Small intestine (tissue), 7 donors: ENCODE measurements at regions not wholly inside any gene's neighbourhood (a gene's known extent, or its start where the extent isn't known, plus 50 kb on each side); places are given as distances from the start of the nearest gene placed in this dataset.
"Not testable (repeated sequence)": the region's sequence is repeated elsewhere in the genome, so short reads cannot be mapped to it uniquely, and the experiment has no call there.

Source experiments
- DNase-seq, 2 donors: peaks; one replicate each; pipeline versions ENCODE4 v3.0.0 to v3.0.0-alpha.2; 2013
- FAIRE-seq: peaks from 2 replicates; lab custom pipeline; 2012; peaks lifted over from hg19 to GRCh38; lab: Jason Lieb, UNC
- H3K27ac ChIP-seq, 3 donors: one replicate each; pipeline ENCODE4 v1.5.1; 2013; ENCODE audit warnings: low read length in 2 of 3, mild to moderate bottlenecking in 2 of 3, control low read depth in 1 of 3, inconsistent platforms in 1 of 3, low read depth in 1 of 3, moderate library complexity in 1 of 3
- H3K27me3 ChIP-seq, 3 donors: one replicate each; pipeline ENCODE4 v1.6.1; 2013; ENCODE audit warnings: low read length in 3 of 3, inconsistent platforms in 1 of 3; ENCODE audit not compliant: control insufficient read depth in 3 of 3, insufficient read depth in 3 of 3
- H3K36me3 ChIP-seq, 3 donors: one replicate each; pipeline ENCODE4 v1.6.1; 2013; ENCODE audit warnings: low read length in 3 of 3, inconsistent platforms in 1 of 3, low read depth in 1 of 3, mild to moderate bottlenecking in 1 of 3, moderate library complexity in 1 of 3; ENCODE audit not compliant: control insufficient read depth in 3 of 3, insufficient read depth in 2 of 3
- H3K4me1 ChIP-seq, 3 donors: one replicate each; pipeline ENCODE4 v1.6.1; 2013; ENCODE audit warnings: low read length in 2 of 3, inconsistent platforms in 1 of 3, low read depth in 1 of 3, mild to moderate bottlenecking in 1 of 3, moderate library complexity in 1 of 3; ENCODE audit not compliant: control insufficient read depth in 3 of 3, insufficient read depth in 2 of 3
- H3K4me3 ChIP-seq, 3 donors: one replicate each; pipeline ENCODE4 v1.5.1; 2013; ENCODE audit warnings: low read length in 3 of 3, control low read depth in 1 of 3, inconsistent platforms in 1 of 3, low read depth in 1 of 3, mild to moderate bottlenecking in 1 of 3, moderate library complexity in 1 of 3
- H3K9me3 ChIP-seq, 2 donors: one replicate each; pipeline ENCODE4 v1.6.1; 2013; ENCODE audit warnings: low read depth in 1 of 2, low read length in 1 of 2; ENCODE audit not compliant: control insufficient read depth in 2 of 2, insufficient read depth in 1 of 2
- WGBS, 3 donors: extraction: QIAGEN DNeasy Blood & Tissue Kit; methylation state at CpG; one replicate each; pipeline ENCODE4 v1.1.7; 2013; 5-methylcytosine and 5-hydroxymethylcytosine counted together
- donor health status: healthy with polysubstance abuse.
- donor health status: control.
- donor health status: control.
- donor health status: Bipolar disorder and iron deficiency.
- donor health status: healthy.

- no peak for FAIRE-seq
Observed at GRCh38 chr18:42360716-42361115, 405.7 kb downstream of the PIK3C3 start.

GRCh38 chr18:42363446-42364441 lies 408.7 kb downstream of the PIK3C3 start:
- DNase-seq (no peak), FAIRE-seq (no peak)
- H3K27me3 ChIP-seq = no peaks in the 10 kb centered on the region
- 2 to 35% (median 11%) methylated on average over 2 of the region's 2 CpGs for WGBS, 3 donors
- no peak overlapping the region for H3K27ac ChIP-seq
- H3K4me1 ChIP-seq = no peaks in the 10 kb centered on the region
- H3K36me3 ChIP-seq = no peaks in the 10 kb centered on the region
- H3K9me3 ChIP-seq = no peaks in the 10 kb centered on the region
- H3K4me3 ChIP-seq = no peak overlapping the region

More at GRCh38 chr18:42360716-42361115, 405.7 kb downstream of the PIK3C3 start:
- DNase-seq = no peak
- Histone ChIP-seq H3K36me3 (no peaks in the 10 kb centered on the region), H3K4me1 (no peaks in the 10 kb centered on the region), H3K9me3 (no peaks in the 10 kb centered on the region), H3K4me3 (no peak overlapping the region), H3K27me3 (no peaks in the 10 kb centered on the region), H3K27ac (no peak overlapping the region)

GRCh38 chr18:42364766-42365165 lies 409.7 kb downstream of the PIK3C3 start:
- Histone ChIP-seq H3K36me3 (no peaks in the 10 kb centered on the region), H3K4me1 (no peaks in the 10 kb centered on the region), H3K27ac (no peak overlapping the region), H3K27me3 (no peaks in the 10 kb centered on the region), H3K4me3 (no peak overlapping the region), H3K9me3 (no peaks in the 10 kb centered on the region)
- FAIRE-seq (no peak), DNase-seq (no peak)
- WGBS, 3 donors = 38 to 63% (median 57%) methylated on average over 1 of the region's 1 CpG

GRCh38 chr18:42365591-42365990 lies 410.6 kb downstream of the PIK3C3 start:
- 24 to 58% (median 48%) methylated on average over 1 of the region's 1 CpG for WGBS, 3 donors
- FAIRE-seq (no peak), DNase-seq (no peak)
- Histone ChIP-seq H3K27ac (no peak overlapping the region), H3K36me3 (no peaks in the 10 kb centered on the region), H3K4me1 (no peaks in the 10 kb centered on the region), H3K27me3 (no peaks in the 10 kb centered on the region), H3K4me3 (no peak overlapping the region), H3K9me3 (no peaks in the 10 kb centered on the region)

DNA sequence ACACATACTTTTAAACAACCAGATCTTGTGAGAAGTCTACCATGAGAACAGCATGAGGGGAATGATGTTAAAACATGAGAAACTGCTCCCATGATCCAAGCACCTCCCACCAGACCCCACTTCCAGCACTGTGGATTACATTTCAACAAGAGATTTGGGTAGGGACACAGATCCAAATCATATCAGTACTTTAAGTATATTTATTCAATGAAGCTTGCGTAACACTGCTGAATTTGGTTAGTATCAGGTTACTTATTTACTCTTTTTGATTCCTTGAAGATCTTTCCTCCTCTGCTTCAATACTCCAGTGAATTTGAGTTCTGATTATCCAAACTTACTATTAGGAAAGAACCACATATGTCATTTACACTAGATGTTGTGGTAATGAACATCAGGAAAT lies 418.6 kb downstream of the PIK3C3 start:
- FAIRE-seq = no peak
- 91 to 93% (median 92%) methylated on average over 1 of the region's 1 CpG for WGBS, 3 donors
- no peaks in the 10 kb centered on the region for H3K4me1 ChIP-seq
- DNase-seq = no peak
- H3K36me3 ChIP-seq = no peaks in the 10 kb centered on the region
- no peaks in the 10 kb centered on the region for H3K27me3 ChIP-seq
- no peaks in the 10 kb centered on the region for H3K9me3 ChIP-seq
- no peak overlapping the region for H3K4me3 ChIP-seq
- H3K27ac ChIP-seq = no peak overlapping the region

DNA sequence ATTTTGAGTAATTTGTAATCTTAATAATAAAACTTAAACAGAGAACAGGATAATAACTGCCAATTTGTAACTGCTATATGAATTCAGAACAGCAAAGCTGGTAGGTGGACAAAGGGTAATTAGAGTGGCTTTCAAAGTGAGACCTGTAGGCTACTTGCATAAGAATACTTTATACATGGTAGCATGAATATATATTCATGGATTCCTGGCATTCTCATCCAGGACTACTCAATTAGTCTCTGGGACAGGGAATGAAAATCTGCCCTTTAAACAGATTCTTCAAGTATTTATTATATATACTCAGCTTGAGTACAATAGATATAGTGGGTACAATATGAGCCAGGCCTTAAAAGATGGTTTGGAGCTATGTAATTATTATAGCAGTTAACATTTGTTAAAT lies 419.9 kb downstream of the PIK3C3 start:
- DNase-seq (no peak), FAIRE-seq (no peak)
- Histone ChIP-seq H3K9me3 (no peaks in the 10 kb centered on the region), H3K36me3 (no peaks in the 10 kb centered on the region), H3K4me3 (no peak overlapping the region), H3K4me1 (no peaks in the 10 kb centered on the region), H3K27me3 (no peaks in the 10 kb centered on the region), H3K27ac (no peak overlapping the region)

- not testable (repeated sequence) for DNase-seq, FAIRE-seq, H3K27me3 ChIP-seq, H3K4me1 ChIP-seq, H3K36me3 ChIP-seq, H3K27ac ChIP-seq, H3K9me3 ChIP-seq, H3K4me3 ChIP-seq
- WGBS, 3 donors = 60 to 64% (median 62%) methylated on average over 1 of the region's 1 CpG
Observed at GRCh38 chr18:42378854-42379253, 423.8 kb downstream of the PIK3C3 start.

- not testable (repeated sequence) for FAIRE-seq, H3K27ac ChIP-seq, H3K4me3 ChIP-seq, H3K9me3 ChIP-seq, DNase-seq, H3K27me3 ChIP-seq, H3K36me3 ChIP-seq, H3K4me1 ChIP-seq
- WGBS, 3 donors = 92 to 94% (median 92%) methylated on average over 8 of the region's 8 CpGs
Observed at GRCh38 chr18:42381236-42381635, 426.2 kb downstream of the PIK3C3 start.
